H1 (cell line): ENCODE measurements at regions not wholly inside any gene's neighbourhood (a gene's known extent, or its start where the extent isn't known, plus 50 kb on each side); places are given as distances from the start of the nearest gene placed in this dataset.

ENCODE experiments used
- ASH2L ChIP-seq: fragments of 200-600, 300-600 bp; sonication (generic); IDR thresholded peaks from one replicate; pipeline ENCODE4 v1.7.1; 2017; ENCODE audit warnings: low read length
- GABPA ChIP-seq: IDR thresholded peaks from 2 replicates; pipeline ENCODE4 v1.6.1; 2011; ENCODE audit warnings: mild to moderate bottlenecking, low read length, moderate library complexity, borderline replicate concordance; ENCODE audit not compliant: insufficient read depth
- HDAC2 ChIP-seq, 2 experiments: fragments of 300-600 bp in 1 of 2; sonication (generic) in 1 of 2; IDR thresholded peaks; 2 replicates each; pipeline ENCODE4 v1.6.1; 2011 to 2012; ENCODE audit warnings: low read depth in 2 of 2, low read length in 2 of 2, mild to moderate bottlenecking in 2 of 2, moderate library complexity in 2 of 2, borderline replicate concordance in 1 of 2, inconsistent platforms in 1 of 2
- NANOG ChIP-seq: IDR thresholded peaks from 2 replicates; pipeline ENCODE4 v1.6.1; 2011; ENCODE audit warnings: low read length, low read depth, mild to moderate bottlenecking, inconsistent platforms; ENCODE audit not compliant: insufficient read depth, poor library complexity, severe bottlenecking
- NRF1 ChIP-seq: IDR thresholded peaks from 2 replicates; pipeline ENCODE4 v1.6.1; 2011; ENCODE audit warnings: mild to moderate bottlenecking, low read depth, low read length, improper control_type of control experiment
- PHF8 ChIP-seq: fragments of 200-600 bp; sonication (generic); conservative IDR thresholded peaks from 2 replicates; pipeline ENCODE4 v1.7.1; 2012; ENCODE audit warnings: low read depth, mild to moderate bottlenecking, inconsistent platforms, low read length, moderate library complexity
- POU5F1 ChIP-seq: IDR thresholded peaks from 2 replicates; pipeline ENCODE4 v1.6.1; 2011; ENCODE audit warnings: low read depth, mild to moderate bottlenecking, low read length, moderate library complexity

- TF ChIP-seq ASH2L (no peak), NANOG (no peak), NRF1 (no peak), GABPA (no peak), POU5F1 (no peak), PHF8 (no peak), HDAC2 (IDR thresholded peaks at IDR 0.05; ENCODE audit: borderline replicate concordance in 1 of 2, low read depth in 2 of 2, low read length in 2 of 2) (no peak)
Observed at GRCh38 chrX:110519501-110519900, 160.9 kb downstream of the RTL9 start (continued).
